Keratinocyte (primary cell): ENCODE measurements at regions not wholly inside any gene's neighbourhood (a gene's known extent, or its start where the extent isn't known, plus 50 kb on each side); places are given as distances from the start of the nearest gene placed in this dataset.

Source experiments
- CTCF ChIP-seq, 3 experiments: IDR thresholded peaks in 1 of 3; conservative IDR thresholded peaks in 1 of 3; optimal IDR thresholded peaks in 1 of 3; 2 replicates in 2 of 3; 3 replicates in 1 of 3; pipeline versions ENCODE3 to v1.5.1; 2011; ENCODE audit warnings: low read length in 3 of 3, mild to moderate bottlenecking in 3 of 3, moderate library complexity in 2 of 3, control low read depth in 1 of 3, inconsistent platforms in 1 of 3; ENCODE audit not compliant: insufficient read depth in 2 of 3; ENCODE audit errors: extremely low read depth in 1 of 3
- EZH2 ChIP-seq: IDR thresholded peaks from one replicate; pipeline ENCODE4 v1.6.1; 2012; ENCODE audit warnings: inconsistent platforms, mild to moderate bottlenecking, low read length, moderate library complexity

GRCh38 chr4:116866106-116866505, 219.3 kb downstream of the TRAM1L1 start:
- TF ChIP-seq CTCF (optimal IDR thresholded peaks at IDR 0.05 in 1 of 3, IDR thresholded peaks at IDR 0.05 in 1 of 3, conservative IDR thresholded peaks at IDR 0.05 in 1 of 3; ENCODE audit: extremely low read depth in 1 of 3, insufficient read depth in 2 of 3, low read length in 3 of 3), result no peak
- TF ChIP-seq EZH2, result no peak
